ENCODE measurements at regions not wholly inside any gene's neighbourhood (a gene's known extent, or its start where the extent isn't known, plus 50 kb on each side); places are given as distances from the start of the nearest gene placed in this dataset.

DNA sequence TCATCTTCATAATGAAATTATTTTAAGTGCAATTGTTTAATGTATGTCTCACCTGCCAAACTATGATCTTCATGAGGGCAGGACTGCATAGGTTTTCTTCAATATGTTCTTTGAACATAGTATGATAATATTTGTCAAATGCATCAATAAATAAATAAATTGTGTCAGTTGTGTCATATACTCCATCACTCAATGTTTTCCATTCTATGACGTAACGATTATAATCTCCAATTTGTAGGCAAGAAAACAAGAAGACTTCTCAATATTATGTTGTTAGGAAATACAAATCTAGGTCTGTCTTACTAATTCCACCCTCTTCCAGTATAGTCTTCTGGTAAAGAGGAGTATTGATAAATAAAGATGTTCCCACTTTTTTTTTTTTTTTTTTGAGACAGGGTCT is 858.1 kb downstream of the MAFB start:
- H3K4me3 ChIP-seq, result no peak overlapping the region
- H2AFZ ChIP-seq, result no peak overlapping the region
- H3K27me3 ChIP-seq, result no peaks in the 10 kb centered on the region
- H3K27ac ChIP-seq, result no peak overlapping the region
- H4K20me1 ChIP-seq (ENCODE audit: insufficient read depth, poor library complexity, severe bottlenecking), result no peaks in the 10 kb centered on the region
- no peaks in the 10 kb centered on the region for H3K4me1 ChIP-seq (ENCODE audit: insufficient read depth)
- no peaks in the 10 kb centered on the region for H3K79me2 ChIP-seq
- no peaks in the 10 kb centered on the region for H3K9me3 ChIP-seq (ENCODE audit: low read depth)
- 96% methylated on average over 2 of the region's 2 CpGs for WGBS (ENCODE audit: low lambda C conversion rate, missing lambda C conversion rate)
- H3K36me3 ChIP-seq (replicated peaks; ENCODE audit: insufficient read depth, low read depth), result no peaks in the 10 kb centered on the region
- H3K4me2 ChIP-seq, result no peak overlapping the region
- TF ChIP-seq EZH2 (IDR thresholded peaks at IDR 0.05; ENCODE audit: borderline replicate concordance), result no peak
- TF ChIP-seq, protein P1, sequence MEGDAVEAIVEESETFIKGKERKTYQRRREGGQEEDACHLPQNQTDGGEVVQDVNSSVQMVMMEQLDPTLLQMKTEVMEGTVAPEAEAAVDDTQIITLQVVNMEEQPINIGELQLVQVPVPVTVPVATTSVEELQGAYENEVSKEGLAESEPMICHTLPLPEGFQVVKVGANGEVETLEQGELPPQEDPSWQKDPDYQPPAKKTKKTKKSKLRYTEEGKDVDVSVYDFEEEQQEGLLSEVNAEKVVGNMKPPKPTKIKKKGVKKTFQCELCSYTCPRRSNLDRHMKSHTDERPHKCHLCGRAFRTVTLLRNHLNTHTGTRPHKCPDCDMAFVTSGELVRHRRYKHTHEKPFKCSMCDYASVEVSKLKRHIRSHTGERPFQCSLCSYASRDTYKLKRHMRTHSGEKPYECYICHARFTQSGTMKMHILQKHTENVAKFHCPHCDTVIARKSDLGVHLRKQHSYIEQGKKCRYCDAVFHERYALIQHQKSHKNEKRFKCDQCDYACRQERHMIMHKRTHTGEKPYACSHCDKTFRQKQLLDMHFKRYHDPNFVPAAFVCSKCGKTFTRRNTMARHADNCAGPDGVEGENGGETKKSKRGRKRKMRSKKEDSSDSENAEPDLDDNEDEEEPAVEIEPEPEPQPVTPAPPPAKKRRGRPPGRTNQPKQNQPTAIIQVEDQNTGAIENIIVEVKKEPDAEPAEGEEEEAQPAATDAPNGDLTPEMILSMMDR (IDR thresholded peaks at IDR 0.05; ENCODE audit: poor library complexity), result no peak
- TF ChIP-seq EZH2phosphoT487 (IDR thresholded peaks at IDR 0.05; ENCODE audit: low read depth, severe bottlenecking, unreplicated experiment), result no peak
- H3K9me2 ChIP-seq (replicated peaks; ENCODE audit: insufficient read depth), result no peaks in the 10 kb centered on the region
- DNase-seq (ENCODE audit: low spot score), result no peak

DNA sequence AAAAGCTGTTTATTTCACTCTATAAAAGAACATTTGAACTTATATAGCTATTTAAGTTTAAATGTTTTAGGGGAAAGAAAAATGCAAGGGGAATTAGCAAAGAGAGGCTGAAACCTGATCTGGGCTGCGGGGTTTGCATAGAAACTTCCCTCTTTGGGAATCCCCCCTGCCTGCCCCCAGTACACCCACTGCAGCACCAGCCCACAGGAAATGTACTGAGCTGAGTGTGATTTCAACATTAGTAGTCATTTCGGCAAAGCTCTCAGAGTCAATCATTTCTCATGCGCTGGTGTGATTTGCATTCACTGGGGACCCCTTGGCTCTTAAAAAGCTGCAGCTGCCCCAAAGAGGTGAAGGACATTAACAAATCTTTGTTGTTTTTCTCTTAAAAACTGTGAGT is 859.4 kb downstream of the MAFB start:
- DNase-seq (ENCODE audit: low spot score), result no peak

DNA sequence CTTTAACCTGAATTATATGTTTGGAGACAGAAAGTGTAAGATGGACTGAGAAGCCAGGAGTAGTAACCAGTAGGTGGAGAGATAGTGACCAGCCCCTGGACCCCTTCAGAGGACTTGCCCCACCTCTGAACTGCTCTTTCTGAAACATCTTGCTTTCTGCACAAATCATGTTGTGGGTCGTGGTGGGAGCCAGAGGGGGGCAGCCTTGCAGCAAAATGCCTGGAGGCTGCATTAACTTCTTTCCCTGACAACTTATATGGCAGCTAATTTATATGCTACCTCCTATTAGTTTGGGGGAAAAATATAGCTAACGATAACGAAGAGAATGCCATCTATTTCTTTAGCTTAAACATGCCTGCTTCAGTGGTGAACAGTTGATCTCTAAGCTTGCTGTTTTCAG is 859.8 kb downstream of the MAFB start:
- Histone ChIP-seq H3K27ac (no peak overlapping the region), H3K4me1 (ENCODE audit: insufficient read depth) (no peaks in the 10 kb centered on the region), H3K79me2 (no peaks in the 10 kb centered on the region), H3K9me2 (replicated peaks; ENCODE audit: insufficient read depth) (no peaks in the 10 kb centered on the region), H3K27me3 (no peaks in the 10 kb centered on the region), H3K4me3 (no peak overlapping the region), H3K9me3 (ENCODE audit: low read depth) (no peaks in the 10 kb centered on the region), H4K20me1 (ENCODE audit: insufficient read depth, poor library complexity, severe bottlenecking) (no peaks in the 10 kb centered on the region), H3K36me3 (replicated peaks; ENCODE audit: insufficient read depth, low read depth) (no peaks in the 10 kb centered on the region), H2AFZ (no peak overlapping the region), H3K4me2 (peak overlapping the region; percentile 60)
- TF ChIP-seq EZH2phosphoT487 (IDR thresholded peaks at IDR 0.05; ENCODE audit: low read depth, severe bottlenecking, unreplicated experiment) (no peak), EZH2 (IDR thresholded peaks at IDR 0.05; ENCODE audit: borderline replicate concordance) (no peak)
- TF ChIP-seq, protein P1 (IDR thresholded peaks at IDR 0.05; ENCODE audit: poor library complexity), result peak; percentile 42
- WGBS (ENCODE audit: low lambda C conversion rate, missing lambda C conversion rate), result 25% methylated on average over 3 of the region's 3 CpGs
- DNase-seq (ENCODE audit: low spot score), result peak; percentile 18

More for the DNA sequence above, 859.4 kb downstream of the MAFB start:
- TF ChIP-seq EZH2phosphoT487 (IDR thresholded peaks at IDR 0.05; ENCODE audit: low read depth, severe bottlenecking, unreplicated experiment) (no peak), EZH2 (IDR thresholded peaks at IDR 0.05; ENCODE audit: borderline replicate concordance) (no peak)
- TF ChIP-seq, protein P1 (IDR thresholded peaks at IDR 0.05; ENCODE audit: poor library complexity), result no peak
- Histone ChIP-seq H3K4me1 (ENCODE audit: insufficient read depth) (no peaks in the 10 kb centered on the region), H3K9me3 (ENCODE audit: low read depth) (no peaks in the 10 kb centered on the region), H3K4me2 (peak overlapping the region; percentile 60), H3K9me2 (replicated peaks; ENCODE audit: insufficient read depth) (no peaks in the 10 kb centered on the region), H3K4me3 (no peak overlapping the region), H3K27me3 (no peaks in the 10 kb centered on the region), H4K20me1 (ENCODE audit: insufficient read depth, poor library complexity, severe bottlenecking) (no peaks in the 10 kb centered on the region), H2AFZ (no peak overlapping the region), H3K79me2 (no peaks in the 10 kb centered on the region), H3K36me3 (replicated peaks; ENCODE audit: insufficient read depth, low read depth) (no peaks in the 10 kb centered on the region), H3K27ac (no peak overlapping the region)
- WGBS (ENCODE audit: low lambda C conversion rate, missing lambda C conversion rate), result 56% methylated on average over 3 of the region's 3 CpGs

DNA sequence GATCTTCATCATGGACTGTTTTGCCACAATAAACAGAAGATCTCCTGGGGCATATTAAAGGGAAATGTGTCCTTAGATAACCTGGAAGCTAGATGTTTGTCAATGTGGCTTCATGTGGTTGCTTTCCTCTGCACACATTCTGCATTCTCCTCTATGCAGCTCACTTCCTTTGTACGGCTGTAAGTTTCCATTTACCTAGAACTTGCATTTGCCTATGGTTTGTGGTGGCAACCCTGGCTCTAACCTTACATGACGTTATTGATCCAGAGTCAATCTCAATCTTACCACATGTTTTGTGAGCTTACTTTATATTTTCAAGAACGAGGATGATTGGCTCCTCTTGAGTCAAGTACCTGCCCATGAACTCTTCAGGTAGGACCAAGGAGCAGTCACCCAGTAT is 863.1 kb downstream of the MAFB start:
- Histone ChIP-seq H3K9me3 (ENCODE audit: low read depth) (no peaks in the 10 kb centered on the region), H3K79me2 (no peaks in the 10 kb centered on the region), H2AFZ (no peak overlapping the region), H3K9me2 (replicated peaks; ENCODE audit: insufficient read depth) (no peaks in the 10 kb centered on the region), H3K27me3 (no peaks in the 10 kb centered on the region), H3K4me3 (no peak overlapping the region), H3K4me2 (no peak overlapping the region), H4K20me1 (ENCODE audit: insufficient read depth, poor library complexity, severe bottlenecking) (no peaks in the 10 kb centered on the region), H3K4me1 (ENCODE audit: insufficient read depth) (peaks cover 2% of the 10 kb centered on the region), H3K36me3 (replicated peaks; ENCODE audit: insufficient read depth, low read depth) (no peaks in the 10 kb centered on the region), H3K27ac (no peak overlapping the region)
- WGBS (ENCODE audit: low lambda C conversion rate, missing lambda C conversion rate), result 93% methylated on average over 3 of the region's 3 CpGs
- TF ChIP-seq EZH2phosphoT487 (IDR thresholded peaks at IDR 0.05; ENCODE audit: low read depth, severe bottlenecking, unreplicated experiment), result no peak
- TF ChIP-seq, protein P1 (IDR thresholded peaks at IDR 0.05; ENCODE audit: poor library complexity), result no peak
- TF ChIP-seq EZH2 (IDR thresholded peaks at IDR 0.05; ENCODE audit: borderline replicate concordance), result no peak
- DNase-seq (ENCODE audit: low spot score), result no peak
